Endodermal cell (in vitro differentiated cells): ENCODE measurements at regions not wholly inside any gene's neighbourhood (a gene's known extent, or its start where the extent isn't known, plus 50 kb on each side); places are given as distances from the start of the nearest gene placed in this dataset.

Experiments
- DNase-seq: peaks from one replicate; pipeline ENCODE4 v3.0.0-alpha.2; 2017
- H3K27ac ChIP-seq: 2 replicates; pipeline ENCODE4 v1.5.1; 2013; ENCODE audit warnings: mild to moderate bottlenecking, low read depth, low read length, moderate library complexity
- H3K27me3 ChIP-seq: 2 replicates; pipeline ENCODE4 v1.6.1; 2013; ENCODE audit warnings: mild to moderate bottlenecking, low read length, moderate library complexity; ENCODE audit not compliant: insufficient read depth, control insufficient read depth, poor library complexity, severe bottlenecking
- H3K36me3 ChIP-seq: 2 replicates; pipeline ENCODE4 v1.7.0; 2013; ENCODE audit warnings: mild to moderate bottlenecking, low read length, moderate library complexity; ENCODE audit not compliant: control insufficient read depth, insufficient read depth
- H3K4me1 ChIP-seq: one replicate; pipeline ENCODE4 v1.7.0; 2013; ENCODE audit warnings: low read length; ENCODE audit not compliant: control insufficient read depth, insufficient read depth
- H3K4me3 ChIP-seq: 2 replicates; pipeline ENCODE4 v1.5.1; 2013; ENCODE audit warnings: mild to moderate bottlenecking, low read length, moderate library complexity
- H3K9ac ChIP-seq: 2 replicates; pipeline ENCODE4 v1.6.1; 2013; ENCODE audit warnings: mild to moderate bottlenecking, low read length, moderate library complexity; ENCODE audit not compliant: poor library complexity, severe bottlenecking; ENCODE audit errors: extremely low read depth
- H3K9me3 ChIP-seq: 2 replicates; pipeline ENCODE4 v1.6.1; 2013; ENCODE audit warnings: mild to moderate bottlenecking, low read length, moderate library complexity; ENCODE audit not compliant: control insufficient read depth
- H3K27ac Mint-ChIP-seq: 2 replicates; pipeline ENCODE4 v1.8.0; 2020; ENCODE audit warnings: mixed read lengths
- H3K27me3 Mint-ChIP-seq: 2 replicates; pipeline ENCODE4 v1.8.0; 2021; ENCODE audit warnings: mild to moderate bottlenecking, mixed read lengths; ENCODE audit not compliant: insufficient read depth
- H3K36me3 Mint-ChIP-seq: 2 replicates; pipeline ENCODE4 v1.8.0; 2020; ENCODE audit warnings: low read depth, mixed read lengths
- H3K4me1 Mint-ChIP-seq: 2 replicates; pipeline ENCODE4 v1.8.0; 2020; ENCODE audit warnings: mixed read lengths
- H3K4me3 Mint-ChIP-seq: 2 replicates; pipeline ENCODE4 v1.8.0; 2020; ENCODE audit warnings: mild to moderate bottlenecking, moderate library complexity, mixed read lengths
- H3K9me3 Mint-ChIP-seq: 2 replicates; pipeline ENCODE4 v1.8.0; 2020; ENCODE audit warnings: mild to moderate bottlenecking, mixed read lengths
- WGBS, 2 experiments: methylation state at CpG; one replicate each; pipeline versions ENCODE4 v1.1.5 to v1.1.7; 2013; ENCODE audit warnings: missing lambda C conversion rate in 2 of 2, mixed read lengths in 1 of 2; ENCODE audit not compliant: insufficient coverage in 1 of 2, insufficient read length in 1 of 2; 5-methylcytosine and 5-hydroxymethylcytosine counted together
- TF ChIP-seq, protein P1 (sequence below): fragments of 200-600 bp; sonication (generic); conservative IDR thresholded peaks from 2 replicates; pipeline ENCODE4 v1.5.0; 2021; ENCODE audit warnings: antibody characterized with exemption, mild to moderate bottlenecking

DNA sequence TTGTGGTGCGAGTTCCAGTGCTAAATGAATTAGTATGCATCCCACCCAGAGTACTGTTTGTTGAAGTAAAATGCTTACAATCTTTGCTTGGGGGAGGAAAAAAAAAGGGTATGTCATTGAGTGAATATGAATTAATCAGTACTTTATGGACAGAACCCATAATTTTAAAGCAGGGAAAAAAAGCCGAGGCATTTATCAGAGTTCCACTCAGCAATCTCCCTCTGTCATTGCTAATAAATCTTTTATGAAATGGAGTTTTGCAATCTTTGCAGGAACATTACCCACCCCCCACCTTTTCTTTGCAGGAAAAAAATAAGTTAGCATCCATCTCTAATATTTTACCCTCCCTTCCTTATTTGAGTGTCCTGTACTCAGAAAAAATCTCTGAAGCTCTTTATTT, 127.9 kb upstream of the TMPO start:
- no peaks in the 10 kb centered on the region for H3K27me3 ChIP-seq
- H3K9me3 Mint-ChIP-seq: peaks cover 9% of the 10 kb centered on the region
- peaks cover 14% of the 10 kb centered on the region for H3K4me1 Mint-ChIP-seq
- no peak overlapping the region for H3K27ac ChIP-seq
- 88 to 95% methylated on average over 2 of the region's 2 CpGs for WGBS, 2 experiments
- H3K27me3 Mint-ChIP-seq: no peaks in the 10 kb centered on the region
- H3K4me3 Mint-ChIP-seq: no peak overlapping the region
- no peak overlapping the region for H3K4me3 ChIP-seq
- H3K9me3 ChIP-seq: peaks cover 11% of the 10 kb centered on the region
- TF ChIP-seq, protein P1, sequence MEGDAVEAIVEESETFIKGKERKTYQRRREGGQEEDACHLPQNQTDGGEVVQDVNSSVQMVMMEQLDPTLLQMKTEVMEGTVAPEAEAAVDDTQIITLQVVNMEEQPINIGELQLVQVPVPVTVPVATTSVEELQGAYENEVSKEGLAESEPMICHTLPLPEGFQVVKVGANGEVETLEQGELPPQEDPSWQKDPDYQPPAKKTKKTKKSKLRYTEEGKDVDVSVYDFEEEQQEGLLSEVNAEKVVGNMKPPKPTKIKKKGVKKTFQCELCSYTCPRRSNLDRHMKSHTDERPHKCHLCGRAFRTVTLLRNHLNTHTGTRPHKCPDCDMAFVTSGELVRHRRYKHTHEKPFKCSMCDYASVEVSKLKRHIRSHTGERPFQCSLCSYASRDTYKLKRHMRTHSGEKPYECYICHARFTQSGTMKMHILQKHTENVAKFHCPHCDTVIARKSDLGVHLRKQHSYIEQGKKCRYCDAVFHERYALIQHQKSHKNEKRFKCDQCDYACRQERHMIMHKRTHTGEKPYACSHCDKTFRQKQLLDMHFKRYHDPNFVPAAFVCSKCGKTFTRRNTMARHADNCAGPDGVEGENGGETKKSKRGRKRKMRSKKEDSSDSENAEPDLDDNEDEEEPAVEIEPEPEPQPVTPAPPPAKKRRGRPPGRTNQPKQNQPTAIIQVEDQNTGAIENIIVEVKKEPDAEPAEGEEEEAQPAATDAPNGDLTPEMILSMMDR: no peak
- DNase-seq: no peak
- peaks cover 6% of the 10 kb centered on the region for H3K36me3 Mint-ChIP-seq
- H3K4me1 ChIP-seq: no peaks in the 10 kb centered on the region
- no peak overlapping the region for H3K27ac Mint-ChIP-seq
- H3K9ac ChIP-seq: no peak overlapping the region
- H3K36me3 ChIP-seq: no peaks in the 10 kb centered on the region

DNA sequence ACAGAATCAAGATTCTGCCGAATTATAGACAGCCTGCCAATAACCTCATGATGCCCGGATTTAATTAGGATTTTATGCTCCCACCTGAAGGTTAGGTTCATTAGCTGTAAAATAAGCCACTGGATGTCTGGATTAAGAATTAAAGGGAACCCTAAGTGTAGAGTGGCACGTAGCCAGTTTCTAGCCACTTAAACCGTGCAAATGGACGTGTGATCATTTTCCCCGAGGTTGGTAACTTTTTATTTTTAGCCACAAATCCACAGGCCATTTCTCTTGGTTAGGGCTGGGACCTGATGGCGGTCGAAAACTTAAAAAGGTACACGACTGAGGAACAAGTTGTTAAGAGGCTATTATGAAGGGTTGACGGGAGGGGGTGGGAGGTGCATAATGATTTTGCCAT, 127.3 kb upstream of the TMPO start:
- Histone ChIP-seq H3K27ac (no peak overlapping the region), H3K4me1 (no peaks in the 10 kb centered on the region), H3K27me3 (no peaks in the 10 kb centered on the region), H3K36me3 (no peaks in the 10 kb centered on the region), H3K4me3 (no peak overlapping the region), H3K9ac (no peak overlapping the region), H3K9me3 (peaks cover 4% of the 10 kb centered on the region)
- H3K4me3 Mint-ChIP-seq: no peak overlapping the region
- H3K36me3 Mint-ChIP-seq: peaks cover 2% of the 10 kb centered on the region
- H3K4me1 Mint-ChIP-seq: peaks cover 14% of the 10 kb centered on the region
- no peaks in the 10 kb centered on the region for H3K27me3 Mint-ChIP-seq
- no peak overlapping the region for H3K27ac Mint-ChIP-seq
- 91 to 96% methylated on average over 5 to 10 of the region's 10 CpGs for WGBS, 2 experiments
- TF ChIP-seq, protein P1: no peak
- H3K9me3 Mint-ChIP-seq: peaks cover 4% of the 10 kb centered on the region
- DNase-seq: no peak

DNA sequence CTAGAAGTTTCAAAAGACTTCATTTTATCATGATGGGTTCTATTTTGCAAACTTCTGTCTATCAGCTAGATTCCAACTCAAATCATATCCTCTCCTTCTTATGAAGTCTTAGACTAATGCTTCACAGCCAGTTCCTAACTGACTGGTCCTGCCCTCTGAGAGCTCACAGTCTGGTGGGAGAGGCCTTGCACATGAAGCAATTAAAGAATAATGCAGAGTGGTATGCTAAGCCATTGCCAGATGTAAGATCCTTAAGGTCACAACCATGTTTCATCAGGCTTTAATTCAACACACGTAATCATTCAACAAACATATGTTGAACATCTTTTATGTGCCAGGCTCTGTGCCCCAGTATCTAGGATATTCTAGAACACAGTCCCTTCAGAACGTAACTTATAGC, 125.8 kb upstream of the TMPO start:
- Histone ChIP-seq H3K4me1 (no peaks in the 10 kb centered on the region), H3K9ac (no peak overlapping the region), H3K36me3 (no peaks in the 10 kb centered on the region), H3K27me3 (no peaks in the 10 kb centered on the region), H3K4me3 (no peak overlapping the region), H3K9me3 (no peaks in the 10 kb centered on the region), H3K27ac (no peak overlapping the region)
- TF ChIP-seq, protein P1: no peak
- Mint-ChIP-seq H3K4me3 (no peak overlapping the region), H3K36me3 (no peaks in the 10 kb centered on the region), H3K27ac (no peak overlapping the region), H3K9me3 (peaks cover 1% of the 10 kb centered on the region), H3K27me3 (no peaks in the 10 kb centered on the region), H3K4me1 (peaks cover 14% of the 10 kb centered on the region)
- 91 to 100% methylated on average over 1 to 2 of the region's 2 CpGs for WGBS, 2 experiments
- no peak for DNase-seq
